Pons (tissue), 1 donor: ENCODE measurements at regions not wholly inside any gene's neighbourhood (a gene's known extent, or its start where the extent isn't known, plus 50 kb on each side); places are given as distances from the start of the nearest gene placed in this dataset.
"Not testable (repeated sequence)": the region's sequence is repeated elsewhere in the genome, so short reads cannot be mapped to it uniquely, and the experiment has no call there.

Source experiments
- DNase-seq: peaks from one replicate; pipeline ENCODE4 v3.0.0-alpha.2; 2016; ENCODE audit warnings: low spot score

DNA sequence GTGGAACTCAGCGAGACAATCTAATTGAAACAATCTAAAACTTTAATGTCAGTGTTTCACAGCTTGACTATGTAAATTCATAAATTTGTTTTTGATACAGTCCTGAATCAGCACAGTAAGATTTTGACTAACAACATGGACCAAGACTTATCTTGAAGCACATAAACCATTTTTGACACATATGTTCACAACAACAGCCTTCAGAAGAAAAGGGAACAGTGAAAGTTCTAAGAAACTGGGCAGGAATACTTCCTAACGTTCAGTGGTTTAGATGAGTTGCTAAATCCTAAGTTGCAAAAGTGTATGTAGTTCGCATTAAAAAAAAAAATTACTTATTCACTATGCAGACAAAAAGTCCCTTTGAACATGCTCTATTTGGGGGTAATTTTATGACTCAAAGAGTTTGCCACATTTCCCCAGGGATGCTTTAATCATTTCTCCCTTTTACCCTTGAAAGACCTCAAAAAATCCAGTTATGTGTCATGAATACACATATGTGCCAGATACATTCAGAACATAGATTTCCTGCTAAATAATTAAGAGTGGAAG is 120.2 kb downstream of the MRPL39 start:
- no peak for DNase-seq

DNA sequence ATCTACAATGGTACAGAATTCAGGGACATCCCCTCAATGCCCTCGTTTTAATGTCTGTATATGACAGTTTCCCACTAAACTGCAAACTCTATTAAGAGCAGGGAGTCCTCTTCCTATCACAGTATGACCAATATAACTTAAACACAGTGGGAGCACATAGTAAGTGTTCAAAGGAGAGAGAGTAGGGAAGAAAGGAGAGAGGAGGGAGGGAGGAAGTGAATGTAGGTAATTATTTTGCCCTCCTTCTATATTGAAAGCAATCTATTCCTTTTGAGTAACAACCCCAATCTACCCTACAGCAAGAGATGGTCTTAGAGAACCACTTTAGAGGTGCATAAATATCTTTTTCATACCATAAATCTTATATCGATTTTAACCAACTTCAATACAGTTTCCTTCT is 121.4 kb downstream of the MRPL39 start:
- no peak for DNase-seq

DNA sequence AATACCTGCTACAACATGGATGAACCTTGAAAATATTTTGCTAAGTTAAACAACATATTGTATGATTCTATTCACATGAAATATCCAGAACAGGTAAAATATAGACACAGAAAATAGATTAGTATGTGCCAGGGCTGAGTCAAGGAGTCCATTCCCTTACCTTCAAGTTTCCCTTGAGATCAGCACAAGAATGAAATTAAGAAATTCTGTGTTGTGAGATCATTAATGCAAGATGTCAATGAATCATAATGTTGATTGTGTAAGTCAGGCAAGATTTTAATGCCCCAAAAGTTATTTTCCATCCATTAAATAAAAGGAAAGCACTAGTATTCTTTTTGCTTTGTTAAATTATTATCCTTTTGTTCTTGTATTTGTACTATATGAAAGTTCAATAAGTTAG is 139.4 kb downstream of the MRPL39 start:
- no peak for DNase-seq

DNA sequence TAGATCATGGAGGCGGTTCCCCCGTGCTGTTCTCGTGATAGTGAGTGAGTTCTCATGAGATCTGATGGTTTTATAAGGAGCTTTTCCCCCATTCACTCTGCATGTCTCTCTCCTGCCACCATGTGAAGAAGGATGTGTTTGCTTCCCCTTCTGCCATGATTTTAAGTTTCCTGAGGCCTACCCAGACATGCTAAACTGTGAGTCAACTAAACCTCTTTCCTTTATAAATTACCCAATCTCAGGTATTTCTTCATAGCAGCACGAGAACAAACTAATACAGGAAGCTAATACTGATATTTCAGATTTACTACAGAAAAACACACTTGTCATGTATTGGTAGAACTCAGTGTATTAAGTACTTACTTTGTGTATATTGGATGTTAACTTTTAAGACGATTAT is 140.2 kb downstream of the MRPL39 start:
- DNase-seq, result not testable (repeated sequence)

DNA sequence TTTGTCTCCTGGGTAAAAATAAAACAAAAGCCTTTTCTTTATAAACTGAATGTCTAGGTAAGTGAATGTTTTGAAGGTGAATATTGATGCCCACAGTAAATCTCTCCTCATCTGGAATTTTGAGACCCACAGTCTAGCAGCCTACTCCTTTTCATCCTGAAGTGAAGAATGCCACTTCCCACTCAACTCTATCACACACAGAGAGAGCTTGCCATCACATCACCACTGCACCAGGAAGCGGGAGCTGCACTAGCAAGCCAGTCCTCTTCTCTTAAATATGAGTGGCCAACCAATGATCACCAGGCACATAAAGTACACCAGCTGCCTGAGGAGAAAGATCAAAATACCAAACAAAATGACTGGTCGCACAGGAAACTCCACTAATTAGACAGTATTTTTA is 140.8 kb downstream of the MRPL39 start:
- DNase-seq, result no peak

GRCh38 chr21:25465263-25465662 is 142.0 kb downstream of the MRPL39 start:
- no peak for DNase-seq

DNA sequence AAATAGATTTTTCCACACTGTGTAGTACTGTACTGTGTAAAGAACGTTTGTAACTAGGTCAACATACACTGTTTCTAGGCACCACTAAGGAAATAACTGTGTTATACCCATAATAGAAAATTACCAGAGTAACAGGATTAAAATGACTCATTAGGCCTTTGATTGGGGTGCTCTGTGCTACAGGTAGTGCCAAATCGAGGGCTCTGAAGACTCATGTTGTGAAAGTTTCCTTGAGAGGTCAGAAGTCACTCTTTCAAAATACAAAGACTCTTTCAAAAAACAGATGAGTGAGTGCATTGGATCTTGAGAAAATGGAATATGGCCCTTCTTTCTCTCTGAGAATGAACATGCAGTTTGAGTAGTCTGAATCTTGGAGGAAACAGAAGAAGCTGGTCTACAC is 143.0 kb downstream of the MRPL39 start:
- no peak for DNase-seq

DNA sequence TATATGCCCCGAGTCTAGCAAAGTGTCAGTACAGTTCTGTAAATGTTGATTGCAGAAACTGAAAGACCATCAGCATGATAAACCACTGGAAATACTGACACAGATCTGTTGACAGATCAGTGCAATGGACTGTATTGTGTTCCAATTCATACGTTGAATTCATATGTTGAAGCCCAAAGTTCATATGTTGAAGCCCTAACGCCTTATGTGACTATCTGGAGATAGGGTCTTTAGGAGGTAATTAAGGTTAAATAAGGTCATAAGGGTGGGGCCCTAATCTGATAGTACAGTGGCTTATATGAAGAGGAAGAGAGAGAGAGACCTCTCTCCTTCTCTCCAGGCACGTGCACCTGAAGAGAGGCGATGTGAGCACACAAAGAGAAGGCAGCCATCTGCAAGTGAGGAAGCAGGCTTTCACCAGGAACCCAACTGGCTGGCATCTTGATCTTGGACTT is 144.7 kb downstream of the MRPL39 start:
- no peak for DNase-seq

DNA sequence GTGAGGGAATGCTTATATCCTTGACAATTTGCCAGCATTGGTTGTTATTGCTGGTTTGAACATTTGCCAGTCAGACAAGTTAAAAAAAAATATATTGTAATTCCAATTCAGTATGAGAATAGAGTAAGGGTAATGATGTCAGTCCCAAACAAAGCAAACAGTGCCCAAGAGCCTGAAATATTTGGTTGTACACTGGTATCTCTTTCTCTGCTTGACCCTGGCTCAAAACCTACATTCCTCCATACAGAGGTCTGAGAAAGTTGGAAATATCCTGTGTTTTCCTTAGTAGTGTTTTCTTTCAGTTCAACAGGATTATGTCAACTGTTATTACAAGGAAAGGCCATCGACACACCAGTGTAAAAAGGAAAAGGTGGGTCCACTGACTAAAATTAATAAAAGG is 145.6 kb downstream of the MRPL39 start:
- DNase-seq, result no peak

- no peak for DNase-seq
Measured at GRCh38 chr21:25459993-25460392, 147.3 kb downstream of the MRPL39 start.

- no peak for DNase-seq
Measured at GRCh38 chr21:25459365-25459764, 147.9 kb downstream of the MRPL39 start.

DNA sequence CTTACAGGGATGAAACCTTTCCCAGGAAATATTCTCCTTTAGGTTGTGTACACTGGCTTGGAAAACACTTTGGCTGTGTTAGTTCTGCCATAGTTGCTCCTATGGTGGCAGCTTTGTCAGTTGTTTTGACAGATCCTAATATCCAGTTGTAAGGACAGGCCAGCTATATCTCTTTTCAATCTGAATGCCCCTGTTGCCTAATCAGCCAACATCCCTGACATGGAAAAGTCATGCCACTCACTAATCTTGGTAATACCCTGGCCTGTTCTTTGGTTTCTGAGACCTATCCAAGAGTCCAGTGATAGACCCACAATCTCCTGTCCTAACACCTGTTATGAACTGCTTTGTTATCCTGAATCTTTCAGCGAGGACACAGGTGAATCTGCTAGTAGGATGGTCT is 148.8 kb downstream of the MRPL39 start:
- DNase-seq, result no peak

DNA sequence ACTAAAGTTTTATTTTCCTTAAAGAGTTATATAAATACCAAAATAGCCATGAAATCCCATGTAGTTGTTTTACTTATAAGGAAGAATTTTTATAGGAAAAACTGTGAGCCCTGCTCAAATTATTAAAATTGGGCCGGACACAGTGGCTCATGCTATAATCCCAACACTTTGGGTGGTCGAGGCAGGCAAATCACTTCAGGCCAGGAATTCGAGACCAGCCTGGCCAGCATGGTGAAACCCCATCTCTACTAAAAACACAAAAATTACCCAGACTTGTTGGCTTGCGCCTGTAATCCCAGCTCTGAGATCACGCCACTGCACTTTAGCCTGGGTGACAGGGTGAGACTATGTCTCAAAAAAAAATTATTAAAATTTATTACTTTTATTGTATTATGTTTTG is 149.3 kb downstream of the MRPL39 start:
- no peak for DNase-seq

GRCh38 chr21:25457411-25457810 is 149.9 kb downstream of the MRPL39 start:
- DNase-seq, result peak; percentile 14

- DNase-seq, result no peak
Measured at GRCh38 chr21:25456672-25457071, 150.6 kb downstream of the MRPL39 start.

DNA sequence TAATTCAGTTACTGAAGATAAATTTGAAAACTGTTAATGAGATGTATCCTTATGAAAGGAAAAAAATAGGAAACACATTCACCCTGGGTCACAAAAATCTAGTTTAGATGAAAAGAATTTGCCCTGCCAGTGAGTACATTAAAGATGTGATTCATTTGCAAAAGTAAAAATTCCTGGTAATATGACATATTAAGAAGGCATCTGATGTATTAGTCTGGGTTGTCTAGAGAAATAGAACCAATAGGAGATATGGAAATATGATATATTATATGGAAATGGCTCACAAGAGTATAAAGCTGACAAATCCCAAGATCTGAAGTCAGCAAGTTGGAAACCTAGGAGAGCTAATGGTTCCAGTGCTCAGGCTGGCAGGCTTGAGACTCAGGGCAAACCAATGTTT is 153.8 kb downstream of the MRPL39 start:
- no peak for DNase-seq

GRCh38 chr21:25449950-25450349 is 157.3 kb downstream of the MRPL39 start:
- no peak for DNase-seq

- DNase-seq, result no peak
Measured at GRCh38 chr21:25441835-25442234, 165.4 kb downstream of the MRPL39 start.

- DNase-seq, result not testable (repeated sequence)
Measured at GRCh38 chr21:25437465-25437864, 169.8 kb downstream of the MRPL39 start.

- no peak for DNase-seq
Measured at GRCh38 chr21:25428537-25428936, 178.7 kb downstream of the MRPL39 start.

DNA sequence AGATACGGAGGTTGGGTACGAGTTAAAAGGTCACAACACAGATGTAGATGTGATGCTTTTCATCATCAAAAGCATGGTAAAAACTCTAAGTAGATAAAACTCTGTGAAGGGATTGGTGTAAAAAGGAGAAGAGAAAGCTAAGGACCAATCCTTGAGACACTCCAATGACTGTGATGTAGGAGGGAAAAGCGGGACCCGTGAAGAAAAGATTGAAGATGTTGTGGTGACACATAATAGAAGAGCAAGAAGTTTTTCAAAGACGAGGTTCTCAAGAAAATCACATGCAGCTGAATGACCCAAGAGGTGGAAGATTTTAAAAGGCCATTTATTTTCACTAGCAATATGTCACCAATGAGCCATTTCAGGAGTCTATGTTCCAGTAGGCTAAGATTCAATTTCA is 179.5 kb downstream of the MRPL39 start:
- no peak for DNase-seq

DNA sequence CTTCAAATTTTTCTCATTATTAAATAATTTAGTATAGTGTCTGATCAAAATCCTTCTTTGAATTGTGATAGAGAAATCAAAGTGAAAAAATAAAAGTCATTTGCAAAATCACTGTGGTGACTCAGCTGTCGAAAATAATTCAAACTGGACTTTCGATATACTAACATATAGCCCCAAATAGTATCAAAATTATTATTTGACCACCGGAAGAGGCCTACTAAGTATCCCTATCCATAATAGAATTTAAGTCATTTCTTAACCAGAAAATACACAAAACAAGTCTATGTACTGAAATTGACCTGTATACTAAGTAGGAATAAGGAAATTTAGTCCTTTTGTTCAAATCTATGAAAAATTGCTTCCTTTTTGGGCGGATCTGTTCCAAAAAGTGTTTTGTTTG is 180.7 kb downstream of the MRPL39 start:
- no peak for DNase-seq

DNA sequence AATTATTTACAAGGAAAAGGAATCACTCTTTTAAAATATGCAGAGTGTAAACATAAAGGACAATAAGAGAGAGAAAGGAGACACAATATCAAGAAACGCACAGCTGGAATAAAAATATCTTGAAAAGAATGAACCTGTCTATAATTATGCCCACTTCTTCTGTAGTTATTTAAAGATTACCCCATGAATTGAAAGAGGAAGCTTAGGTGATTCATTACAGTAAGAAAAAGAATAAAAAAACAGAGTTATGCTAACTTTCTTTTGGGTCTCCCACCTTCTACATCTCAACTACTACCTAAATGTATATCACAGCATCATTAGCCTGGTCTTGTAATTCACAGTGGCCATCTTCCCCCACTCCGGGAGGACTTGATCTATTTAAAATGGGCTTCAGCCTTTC is 182.1 kb downstream of the MRPL39 start:
- no peak for DNase-seq

GRCh38 chr21:25424634-25425033 is 182.6 kb downstream of the MRPL39 start:
- DNase-seq, result no peak

GRCh38 chr21:25424048-25424447 is 183.2 kb downstream of the MRPL39 start:
- DNase-seq, result no peak
